Natural killer cell treated with Interleukin-12 subunit alpha and Interleukin-12 subunit beta and Interleukin-15 and Interleukin-18, amount 100 ng/mL, for 72 hours (primary cell): ENCODE measurements at regions not wholly inside any gene's neighbourhood (a gene's known extent, or its start where the extent isn't known, plus 50 kb on each side); places are given as distances from the start of the nearest gene placed in this dataset.
A peak's percentile ranks its signal among the peaks of the same experiment; 100 is the strongest.
"Not testable (repeated sequence)": the region's sequence is repeated elsewhere in the genome, so short reads cannot be mapped to it uniquely, and the experiment has no call there.

Source experiments
- ATAC-seq, 2 donors: fragments of 150-1000 bp; cut with Tn5 transposase in 1 of 2; sonication (Bioruptor Pico), chemical (Tn5 transposase) in 1 of 2; 2 replicates each; pipeline ENCODE4 v1.10.0; 2021
- DNase-seq: peaks from one replicate; pipeline ENCODE4 v3.0.0; 2022; ENCODE audit warnings: low spot score
- H3K27ac Mint-ChIP-seq, 2 donors: 1 replicate in 1 of 2; 2 replicates in 1 of 2; pipeline ENCODE4 v1.8.0; 2022; ENCODE audit warnings: mixed read lengths in 2 of 2, mild to moderate bottlenecking in 1 of 2, moderate library complexity in 1 of 2
- H3K27me3 Mint-ChIP-seq, 2 donors: 1 replicate in 1 of 2; 2 replicates in 1 of 2; pipeline ENCODE4 v1.8.0; 2022; ENCODE audit warnings: mixed read lengths in 2 of 2
- H3K36me3 Mint-ChIP-seq: one replicate; pipeline ENCODE4 v1.8.0; 2022; ENCODE audit warnings: mixed read lengths
- H3K4me1 Mint-ChIP-seq, 2 donors: 1 replicate in 1 of 2; 2 replicates in 1 of 2; pipeline ENCODE4 v1.8.0; 2022; ENCODE audit warnings: low read depth in 2 of 2, mixed read lengths in 2 of 2, mild to moderate bottlenecking in 1 of 2
- H3K4me3 Mint-ChIP-seq: one replicate; pipeline ENCODE4 v1.8.0; 2022; ENCODE audit warnings: mixed read lengths
- H3K9me3 Mint-ChIP-seq: 2 replicates; pipeline ENCODE4 v1.8.0; 2022; ENCODE audit warnings: mixed read lengths

DNA sequence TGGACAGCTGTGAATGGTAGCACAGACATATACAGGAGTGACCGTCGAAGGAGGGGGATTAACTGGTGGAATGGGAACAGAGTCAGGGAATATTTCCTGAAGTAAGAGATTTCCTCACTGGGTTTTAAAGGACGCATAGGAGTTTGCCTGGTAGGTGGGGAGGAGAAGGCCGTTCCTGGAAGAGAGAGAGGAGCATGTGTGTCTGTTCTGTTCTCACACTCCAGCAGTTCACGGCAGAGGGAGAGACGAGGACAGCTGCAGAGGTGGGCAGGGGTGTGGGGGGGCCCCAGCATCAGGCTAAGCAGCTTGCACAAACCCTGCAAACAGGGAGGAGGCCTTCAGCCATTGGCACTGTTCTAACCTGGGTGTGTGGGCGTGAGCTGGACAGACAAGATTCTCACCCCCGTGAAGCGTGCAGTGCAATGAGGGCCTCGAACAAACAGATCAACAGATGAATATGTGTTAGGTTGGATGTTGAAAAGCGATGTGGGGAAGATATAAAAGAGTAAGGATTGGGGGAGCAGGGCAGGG, 85.3 kb upstream of the GSE1 start:
- Mint-ChIP-seq H3K27ac (peak overlapping the region in 1 of 2 donors; percentile 22), H3K4me1 (peaks cover 4 to 11% of the 10 kb centered on the region in 2 donors), H3K9me3 (no peaks in the 10 kb centered on the region)

GRCh38 chr16:85528528-85529387, 84.4 kb upstream of the GSE1 start:
- Mint-ChIP-seq H3K27me3 (peaks cover 0 to 4% of the 10 kb centered on the region in 2 donors), H3K9me3 (no peaks in the 10 kb centered on the region), H3K36me3 (no peaks in the 10 kb centered on the region), H3K27ac (peak overlapping the region in 1 of 2 donors; percentile 45), H3K4me3 (no peak overlapping the region), H3K4me1 (peaks cover 0 to 9% of the 10 kb centered on the region in 2 donors)
- ATAC-seq (peak; percentile 58 to 70), DNase-seq (no peak)

More for the DNA sequence above, 85.3 kb upstream of the GSE1 start:
- H3K36me3 Mint-ChIP-seq, result no peaks in the 10 kb centered on the region
- ATAC-seq, result no peak
- no peak overlapping the region for H3K4me3 Mint-ChIP-seq
- peaks cover 4 to 5% of the 10 kb centered on the region in 2 donors for H3K27me3 Mint-ChIP-seq
- no peak for DNase-seq

- H3K9me3 Mint-ChIP-seq, result no peaks in the 10 kb centered on the region
- ATAC-seq, result no peak
- peaks cover 0 to 6% of the 10 kb centered on the region in 2 donors for H3K27me3 Mint-ChIP-seq
These were observed 83.4 kb upstream of the GSE1 start for GRCh38 chr16:85529489-85530369.

GRCh38 chr16:85530370-85530739, 82.8 kb upstream of the GSE1 start:
- no peaks in the 10 kb centered on the region for H3K9me3 Mint-ChIP-seq
- H3K4me1 Mint-ChIP-seq, result peaks cover 0 to 12% of the 10 kb centered on the region in 2 donors
- H3K27me3 Mint-ChIP-seq, result peaks cover 0 to 8% of the 10 kb centered on the region in 2 donors
- no peak overlapping the region for H3K4me3 Mint-ChIP-seq
- DNase-seq (no peak), ATAC-seq (no peak)
- no peaks in the 10 kb centered on the region for H3K36me3 Mint-ChIP-seq
- no peak overlapping the region for H3K27ac Mint-ChIP-seq

More at GRCh38 chr16:85529489-85530369, 83.4 kb upstream of the GSE1 start:
- H3K36me3 Mint-ChIP-seq, result no peaks in the 10 kb centered on the region
- H3K4me3 Mint-ChIP-seq, result no peak overlapping the region
- no peak overlapping the region for H3K27ac Mint-ChIP-seq
- peaks cover 0 to 11% of the 10 kb centered on the region in 2 donors for H3K4me1 Mint-ChIP-seq
- DNase-seq, result no peak

DNA sequence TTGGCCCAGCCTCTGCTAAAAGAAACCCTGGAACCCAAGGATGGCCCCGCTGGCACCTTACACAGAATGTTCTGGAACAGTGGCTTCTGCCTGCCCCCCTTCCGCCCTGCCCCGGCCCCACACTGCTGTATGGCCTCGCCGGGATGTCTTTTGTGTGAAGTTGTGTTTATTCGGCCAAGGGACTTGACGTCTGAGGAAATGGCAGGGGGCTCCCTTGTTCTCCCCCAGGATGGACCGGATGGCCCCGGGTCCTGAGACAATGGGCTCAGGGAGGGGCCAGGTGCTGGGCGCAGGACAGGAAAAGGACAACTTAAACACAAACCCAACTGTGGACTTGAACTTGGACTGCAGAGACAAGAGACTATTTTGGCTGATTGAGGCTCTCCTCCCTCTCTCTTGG, 81.6 kb upstream of the GSE1 start:
- Mint-ChIP-seq H3K9me3 (no peaks in the 10 kb centered on the region), H3K27ac (no peak overlapping the region), H3K27me3 (peaks cover 0 to 8% of the 10 kb centered on the region in 2 donors), H3K36me3 (no peaks in the 10 kb centered on the region), H3K4me1 (peaks cover 6 to 19% of the 10 kb centered on the region in 2 donors), H3K4me3 (no peak overlapping the region)
- DNase-seq, result no peak
- no peak for ATAC-seq

- H3K4me3 Mint-ChIP-seq, result no peak overlapping the region
These were observed 81.0 kb upstream of the GSE1 start for GRCh38 chr16:85532147-85532546.

DNA sequence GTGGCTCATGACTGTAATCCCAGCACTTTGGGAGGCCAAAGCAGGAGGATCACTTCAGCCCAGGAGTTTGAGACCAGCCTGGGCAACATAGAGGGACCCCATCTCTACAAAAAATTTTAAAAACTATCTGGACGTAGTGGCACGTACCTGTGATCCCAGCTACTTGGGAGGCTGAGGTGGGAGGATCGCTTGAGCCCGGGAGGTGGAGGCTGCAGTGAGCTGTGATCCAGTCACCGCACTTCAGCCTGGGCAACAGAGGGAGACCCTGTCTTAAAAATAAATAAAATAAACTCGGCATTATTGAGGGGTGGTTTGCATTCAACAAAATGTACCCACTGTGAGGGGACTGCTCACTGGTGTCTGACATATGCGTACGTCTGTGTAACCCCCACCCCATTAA, 79.5 kb upstream of the GSE1 start:
- peaks cover 6 to 17% of the 10 kb centered on the region in 2 donors for H3K4me1 Mint-ChIP-seq
- H3K36me3 Mint-ChIP-seq, DNase-seq, ATAC-seq, H3K4me3 Mint-ChIP-seq, H3K27ac Mint-ChIP-seq, H3K9me3 Mint-ChIP-seq, H3K27me3 Mint-ChIP-seq: not testable (repeated sequence)

More at GRCh38 chr16:85532147-85532546, 81.0 kb upstream of the GSE1 start:
- Mint-ChIP-seq H3K27ac (no peak overlapping the region), H3K9me3 (no peaks in the 10 kb centered on the region), H3K36me3 (no peaks in the 10 kb centered on the region), H3K4me1 (peaks cover 6 to 21% of the 10 kb centered on the region in 2 donors), H3K27me3 (peaks cover 0 to 8% of the 10 kb centered on the region in 2 donors)
- ATAC-seq (no peak), DNase-seq (no peak)

DNA sequence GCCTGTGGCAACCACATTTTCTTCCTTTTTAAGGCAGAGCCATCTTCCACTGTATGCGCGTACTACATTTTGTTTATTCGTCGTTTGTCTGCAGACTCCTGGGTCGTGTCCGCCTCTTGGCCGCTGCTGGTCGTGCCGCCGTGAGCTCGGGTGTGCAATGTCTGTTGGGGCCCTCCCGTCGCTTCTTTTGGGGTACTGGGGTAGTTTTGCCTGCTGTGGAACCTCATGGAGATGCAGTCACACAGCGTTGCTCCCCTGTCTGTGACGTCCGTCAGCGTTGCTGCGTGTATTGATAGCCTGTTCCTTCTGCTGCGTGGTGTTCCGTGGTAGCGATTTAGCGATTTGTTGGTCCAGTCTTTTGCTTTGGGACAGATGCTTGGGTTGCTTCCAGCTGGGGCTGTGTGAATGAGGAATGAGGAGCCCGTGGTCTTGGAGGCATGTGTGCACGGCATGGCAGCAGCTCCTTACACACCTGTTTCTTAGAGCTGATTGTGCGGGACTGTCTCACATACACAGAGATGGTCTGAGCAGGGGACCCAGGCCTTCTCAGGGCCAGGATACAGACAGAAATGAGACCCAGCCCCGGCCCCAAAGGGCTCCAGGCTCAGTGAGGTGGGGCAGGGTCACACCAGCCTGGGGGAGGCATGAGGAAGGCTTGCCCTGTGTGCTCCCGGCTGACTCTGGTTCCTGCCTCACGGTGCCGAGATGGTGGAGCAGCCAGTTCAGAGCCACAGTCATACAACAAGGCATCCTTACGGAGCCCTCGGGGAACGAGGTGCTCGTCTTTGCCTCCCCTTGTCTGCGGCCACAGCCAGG, 78.4 kb upstream of the GSE1 start:
- ATAC-seq (no peak), DNase-seq (no peak)
- peaks cover 6 to 15% of the 10 kb centered on the region in 2 donors for H3K4me1 Mint-ChIP-seq
- H3K36me3 Mint-ChIP-seq, result no peaks in the 10 kb centered on the region
- H3K4me3 Mint-ChIP-seq, result no peak overlapping the region
- H3K9me3 Mint-ChIP-seq, result no peaks in the 10 kb centered on the region
- H3K27me3 Mint-ChIP-seq, result peaks cover 0 to 4% of the 10 kb centered on the region in 2 donors
- H3K27ac Mint-ChIP-seq, result no peak overlapping the region

DNA sequence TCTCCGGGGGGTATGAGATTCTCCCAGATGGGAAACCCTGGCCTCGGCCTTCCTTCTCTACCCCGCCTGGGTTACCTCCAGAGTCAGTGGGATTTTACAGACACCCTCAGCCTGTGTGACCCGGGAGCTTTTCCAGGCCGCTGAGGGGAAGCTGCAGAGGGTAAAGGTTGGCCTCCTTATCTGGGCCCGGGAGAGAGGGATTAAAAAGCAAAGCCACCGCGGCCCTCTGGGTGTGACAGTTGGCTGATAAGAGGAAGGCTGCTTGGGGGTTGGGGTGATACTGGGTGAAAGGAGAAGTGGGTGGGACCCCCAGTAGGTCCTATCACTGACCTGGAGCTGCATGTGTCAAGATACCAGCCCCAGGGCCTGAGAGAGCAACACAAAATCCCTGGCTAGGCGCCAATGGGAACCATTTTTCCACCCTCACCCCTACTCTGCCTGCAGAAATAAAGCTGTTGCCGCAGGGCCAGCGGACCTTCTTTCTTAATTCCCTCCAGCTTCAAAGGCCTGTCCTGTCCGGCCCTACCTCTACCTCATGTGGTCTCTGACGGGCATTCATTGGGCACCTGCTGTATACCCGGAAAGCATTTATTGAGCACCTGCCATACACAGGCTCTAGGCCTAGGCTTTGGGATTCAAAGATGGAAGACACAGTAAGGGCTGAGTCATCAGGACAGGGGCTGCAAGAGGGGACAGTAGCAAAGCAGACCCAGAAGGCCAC, 77.6 kb upstream of the GSE1 start:
- Mint-ChIP-seq H3K36me3 (no peaks in the 10 kb centered on the region), H3K27me3 (peaks cover 0 to 4% of the 10 kb centered on the region in 2 donors), H3K27ac (no peak overlapping the region), H3K4me1 (peaks cover 6 to 12% of the 10 kb centered on the region in 2 donors), H3K9me3 (no peaks in the 10 kb centered on the region), H3K4me3 (no peak overlapping the region)
- DNase-seq, result no peak
- no peak for ATAC-seq

DNA sequence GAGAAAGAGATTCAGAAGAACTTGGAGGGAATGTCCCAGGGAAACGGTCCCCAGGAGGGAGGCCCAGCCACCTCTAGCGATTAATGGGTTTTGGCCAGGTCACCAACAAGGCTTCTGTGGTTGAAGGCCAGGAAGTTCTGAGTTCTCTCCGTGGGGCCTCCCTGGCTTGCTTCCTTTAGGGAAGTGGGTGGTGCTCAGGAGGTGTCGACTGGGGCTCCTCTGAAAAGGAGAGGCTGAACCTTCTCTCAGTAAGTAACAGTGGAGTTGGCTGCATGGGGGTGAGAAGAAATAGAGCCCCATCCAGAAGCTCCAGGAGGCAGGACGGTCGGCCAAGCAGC, 77.1 kb upstream of the GSE1 start:
- H3K4me1 Mint-ChIP-seq, result peaks cover 6 to 12% of the 10 kb centered on the region in 2 donors
- H3K4me3 Mint-ChIP-seq, result no peak overlapping the region
- no peak overlapping the region for H3K27ac Mint-ChIP-seq
- no peaks in the 10 kb centered on the region for H3K36me3 Mint-ChIP-seq
- peaks cover 0 to 4% of the 10 kb centered on the region in 2 donors for H3K27me3 Mint-ChIP-seq
- H3K9me3 Mint-ChIP-seq, result no peaks in the 10 kb centered on the region
- DNase-seq, result no peak
- ATAC-seq, result no peak

DNA sequence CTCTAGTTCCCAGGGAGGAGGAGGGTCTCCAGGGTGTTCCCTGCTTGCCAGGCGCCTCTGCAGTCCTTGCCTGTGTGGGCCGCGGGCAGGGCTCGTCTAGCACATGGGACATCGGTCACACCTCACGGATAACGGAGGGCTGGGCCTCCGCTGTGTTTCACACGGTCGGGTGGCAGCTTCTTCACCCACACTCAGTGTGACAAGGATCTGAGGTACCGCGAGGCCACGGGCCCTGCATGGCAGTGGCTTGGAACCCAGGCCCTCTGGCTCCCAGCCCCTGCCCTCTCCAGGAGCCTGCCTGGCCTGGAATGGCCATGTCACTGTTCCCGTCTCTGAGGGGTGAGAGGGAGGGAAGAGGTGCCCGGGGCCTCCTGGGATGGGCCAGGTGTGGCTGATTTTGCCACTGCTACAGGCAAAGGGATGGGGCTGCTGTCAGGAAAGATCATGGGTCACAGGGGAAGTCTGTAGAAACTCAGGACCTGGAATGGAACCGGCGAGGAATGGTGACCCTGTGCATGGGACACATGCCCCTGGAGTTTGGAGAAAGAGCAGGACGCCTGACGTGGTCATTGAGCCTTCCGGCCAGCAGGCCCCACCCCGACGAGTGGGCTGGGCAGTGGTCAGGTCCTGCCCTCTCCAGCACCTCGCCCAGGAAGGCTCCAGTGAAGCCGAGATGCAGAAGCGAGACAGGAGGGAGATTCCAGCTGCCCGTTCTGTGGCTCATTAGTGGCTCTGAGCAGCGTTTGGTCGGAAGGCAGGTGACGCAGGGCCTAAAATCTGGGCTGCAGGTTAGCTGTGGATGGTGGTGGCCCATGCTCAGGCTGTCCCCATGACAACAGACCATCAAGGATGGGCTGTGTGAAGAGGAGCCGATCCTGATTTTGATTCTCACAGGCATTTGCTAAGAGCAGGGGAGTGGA, 76.5 kb upstream of the GSE1 start:
- no peak for DNase-seq
- Mint-ChIP-seq H3K4me1 (peaks cover 6 to 13% of the 10 kb centered on the region in 2 donors), H3K27ac (no peak overlapping the region), H3K27me3 (peaks cover 0 to 4% of the 10 kb centered on the region in 2 donors), H3K4me3 (no peak overlapping the region), H3K9me3 (no peaks in the 10 kb centered on the region), H3K36me3 (no peaks in the 10 kb centered on the region)
- peak; percentile 33 to 64 for ATAC-seq

DNA sequence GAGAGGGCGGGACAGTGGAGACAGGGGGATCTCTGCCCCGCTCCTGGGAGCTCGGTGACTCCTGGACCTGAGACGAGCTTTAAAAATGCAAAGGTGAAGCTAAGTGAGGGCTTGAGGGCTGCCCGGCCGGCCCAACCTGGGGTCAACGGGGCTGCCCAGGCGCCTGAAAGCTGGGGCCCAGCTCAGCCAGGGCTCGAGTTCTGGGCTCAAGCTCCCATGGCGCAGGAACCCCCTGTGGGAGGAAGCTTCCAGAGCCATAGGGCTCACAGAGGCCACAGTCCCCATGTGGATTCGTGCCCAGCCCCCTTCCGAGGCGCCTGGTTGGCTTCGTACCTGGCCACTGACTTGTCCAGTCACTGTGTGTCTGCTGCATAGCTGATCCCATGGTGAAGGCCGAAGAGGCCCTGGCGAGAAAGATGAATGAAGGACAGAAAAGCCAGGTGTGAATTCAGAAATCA, 75.8 kb upstream of the GSE1 start:
- Mint-ChIP-seq H3K4me1 (peaks cover 6 to 18% of the 10 kb centered on the region in 2 donors), H3K27me3 (peaks cover 0 to 4% of the 10 kb centered on the region in 2 donors)

More for the DNA sequence above, 75.8 kb upstream of the GSE1 start:
- Mint-ChIP-seq H3K27ac (no peak overlapping the region), H3K36me3 (no peaks in the 10 kb centered on the region), H3K4me3 (no peak overlapping the region), H3K9me3 (no peaks in the 10 kb centered on the region)
- DNase-seq (no peak), ATAC-seq (no peak)
